ENCODE measurements at regions not wholly inside any gene's neighbourhood (a gene's known extent, or its start where the extent isn't known, plus 50 kb on each side); places are given as distances from the start of the nearest gene placed in this dataset.

- no peaks in the 10 kb centered on the region for H3K27me3 Mint-ChIP-seq (ENCODE audit: insufficient read depth)
- H3K36me3 Mint-ChIP-seq (ENCODE audit: low read depth) = no peaks in the 10 kb centered on the region
- H3K4me3 Mint-ChIP-seq = no peak overlapping the region
- no peak overlapping the region for H3K27ac Mint-ChIP-seq
- H3K4me1 Mint-ChIP-seq (ENCODE audit: low read depth) = no peaks in the 10 kb centered on the region
- no peak for DNase-seq
- TF ChIP-seq CTCF (IDR thresholded peaks at IDR 0.05) = no peak
- peaks cover 36% of the 10 kb centered on the region for H3K9me3 Mint-ChIP-seq
These were observed 609.2 kb upstream of the BRINP3 start for GRCh38 chr1:191086910-191087309.

GRCh38 chr1:191096405-191096804 is 618.7 kb upstream of the BRINP3 start:
- peaks cover 25% of the 10 kb centered on the region for H3K9me3 Mint-ChIP-seq
- no peaks in the 10 kb centered on the region for H3K27me3 Mint-ChIP-seq (ENCODE audit: insufficient read depth)
- H3K4me3 Mint-ChIP-seq = no peak overlapping the region
- DNase-seq = no peak
- no peak for TF ChIP-seq CTCF (IDR thresholded peaks at IDR 0.05)
- no peaks in the 10 kb centered on the region for H3K36me3 Mint-ChIP-seq (ENCODE audit: low read depth)
- no peak overlapping the region for H3K27ac Mint-ChIP-seq
- H3K4me1 Mint-ChIP-seq (ENCODE audit: low read depth) = no peaks in the 10 kb centered on the region

- no peak for TF ChIP-seq CTCF (IDR thresholded peaks at IDR 0.05)
- no peaks in the 10 kb centered on the region for H3K27me3 Mint-ChIP-seq (ENCODE audit: insufficient read depth)
- no peaks in the 10 kb centered on the region for H3K4me1 Mint-ChIP-seq (ENCODE audit: low read depth)
- peaks cover 19% of the 10 kb centered on the region for H3K9me3 Mint-ChIP-seq
- no peaks in the 10 kb centered on the region for H3K36me3 Mint-ChIP-seq (ENCODE audit: low read depth)
- no peak overlapping the region for H3K4me3 Mint-ChIP-seq
- DNase-seq = no peak
- no peak overlapping the region for H3K27ac Mint-ChIP-seq
These were observed 622.0 kb upstream of the BRINP3 start for GRCh38 chr1:191099696-191100095.

GRCh38 chr1:191101960-191102359 is 624.3 kb upstream of the BRINP3 start:
- TF ChIP-seq CTCF (IDR thresholded peaks at IDR 0.05) = no peak
- Mint-ChIP-seq H3K36me3 (ENCODE audit: low read depth) (no peaks in the 10 kb centered on the region), H3K27ac (no peak overlapping the region), H3K9me3 (peaks cover 17% of the 10 kb centered on the region), H3K27me3 (ENCODE audit: insufficient read depth) (no peaks in the 10 kb centered on the region), H3K4me1 (ENCODE audit: low read depth) (no peaks in the 10 kb centered on the region), H3K4me3 (no peak overlapping the region)
- DNase-seq = no peak

- Mint-ChIP-seq H3K4me3 (no peak overlapping the region), H3K9me3 (peaks cover 49% of the 10 kb centered on the region), H3K27me3 (ENCODE audit: insufficient read depth) (no peaks in the 10 kb centered on the region), H3K27ac (no peak overlapping the region), H3K4me1 (ENCODE audit: low read depth) (no peaks in the 10 kb centered on the region), H3K36me3 (ENCODE audit: low read depth) (no peaks in the 10 kb centered on the region; the same call in 1 of the 2 replicates)
- TF ChIP-seq CTCF (IDR thresholded peaks at IDR 0.05) = no peak
- DNase-seq = no peak
These were observed 648.3 kb upstream of the BRINP3 start for GRCh38 chr1:191125950-191126349.

GRCh38 chr1:191134796-191135195 is 657.1 kb upstream of the BRINP3 start:
- no peaks in the 10 kb centered on the region; the same call in 1 of the 2 replicates for H3K36me3 Mint-ChIP-seq (ENCODE audit: low read depth)
- H3K4me1 Mint-ChIP-seq (ENCODE audit: low read depth) = no peaks in the 10 kb centered on the region
- TF ChIP-seq CTCF (IDR thresholded peaks at IDR 0.05) = no peak
- DNase-seq = no peak
- no peaks in the 10 kb centered on the region for H3K27me3 Mint-ChIP-seq (ENCODE audit: insufficient read depth)
- H3K9me3 Mint-ChIP-seq = peaks cover 40% of the 10 kb centered on the region
- H3K4me3 Mint-ChIP-seq = no peak overlapping the region
- no peak overlapping the region for H3K27ac Mint-ChIP-seq
